HG03520 (cell line): ENCODE measurements at regions not wholly inside any gene's neighbourhood (a gene's known extent, or its start where the extent isn't known, plus 50 kb on each side); places are given as distances from the start of the nearest gene placed in this dataset.

Experiments
- ATAC-seq: cut with Tn5 transposase; IDR thresholded peaks from one replicate; pipeline ENCODE4 v1.9.1; 2021; ENCODE audit warnings: mild to moderate bottlenecking, moderate library complexity; ENCODE audit not compliant: unreplicated experiment

- ATAC-seq: no peak
These were observed 86.4 kb upstream of the FN1 start for GRCh38 chr2:215522237-215522636.

- ATAC-seq: no peak
These were observed 85.2 kb upstream of the FN1 start for GRCh38 chr2:215521031-215521430.

- no peak for ATAC-seq
These were observed 81.5 kb upstream of the FN1 start for GRCh38 chr2:215517391-215517790.

- no peak for ATAC-seq
These were observed 78.6 kb upstream of the FN1 start for GRCh38 chr2:215514516-215514915.

DNA sequence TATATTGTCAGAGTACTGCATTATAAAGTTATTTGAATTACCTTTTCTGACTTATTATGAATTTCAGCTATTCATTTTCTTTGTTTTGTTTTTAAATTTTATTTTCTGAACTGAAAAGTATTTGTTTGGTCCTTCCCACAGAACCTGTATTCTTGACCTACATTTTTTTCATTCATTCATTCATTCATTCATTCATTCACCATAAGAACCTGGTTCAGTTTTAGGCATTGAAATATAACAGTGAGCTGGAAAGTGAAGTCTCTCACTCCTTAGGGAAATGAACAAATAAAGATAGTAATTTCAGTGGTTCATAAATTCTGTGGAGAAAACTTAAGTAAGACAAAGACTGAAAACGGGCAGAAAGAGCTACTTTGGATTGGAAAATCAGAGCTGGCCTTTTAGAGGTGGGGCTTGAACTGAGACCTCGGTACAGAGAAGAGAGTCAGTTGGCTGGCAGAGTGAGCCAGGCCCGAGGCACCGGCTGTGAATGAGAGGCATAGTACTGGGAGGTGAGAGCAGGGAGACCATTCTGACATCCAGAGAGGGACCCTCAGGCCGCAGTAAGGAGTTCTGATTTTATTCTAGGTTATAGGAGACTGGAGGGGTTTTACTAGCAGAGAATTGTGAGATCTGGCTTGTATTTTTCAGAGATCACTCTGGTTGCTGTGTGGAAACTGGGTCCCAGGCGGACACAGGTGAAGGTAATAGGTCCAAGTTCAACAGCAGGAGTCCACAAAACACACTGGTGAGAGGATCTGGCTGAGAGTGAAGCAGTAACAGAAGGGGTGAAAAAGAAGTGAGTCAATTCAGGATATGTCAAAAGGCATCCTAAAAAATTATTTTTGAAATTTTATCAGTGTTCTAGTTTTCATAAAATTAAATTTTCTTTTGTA is 75.8 kb upstream of the FN1 start:
- no peak for ATAC-seq

DNA sequence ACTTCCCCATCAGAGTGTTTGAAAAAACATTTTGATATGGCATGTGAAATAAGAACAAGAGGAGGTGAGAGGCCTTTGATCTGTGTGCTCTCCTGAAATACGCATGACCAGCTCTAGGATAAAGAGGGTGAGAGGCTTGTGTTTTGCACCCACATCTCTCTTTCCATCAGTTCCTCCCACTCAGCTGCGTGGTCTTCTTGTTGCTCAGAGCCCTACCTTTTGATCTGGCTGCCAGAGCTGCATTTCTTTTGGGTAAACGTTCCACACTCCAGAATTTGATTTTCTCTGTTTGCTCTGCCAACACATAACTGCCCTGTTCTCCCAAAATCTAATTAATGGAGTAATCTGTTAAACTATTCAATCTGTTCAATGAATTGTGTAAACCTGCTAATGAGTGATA is 72.0 kb upstream of the FN1 start:
- ATAC-seq: no peak

- no peak for ATAC-seq
These were observed 71.3 kb upstream of the FN1 start for GRCh38 chr2:215507136-215507535.

- no peak for ATAC-seq
These were observed 70.7 kb upstream of the FN1 start for GRCh38 chr2:215506604-215506990.

DNA sequence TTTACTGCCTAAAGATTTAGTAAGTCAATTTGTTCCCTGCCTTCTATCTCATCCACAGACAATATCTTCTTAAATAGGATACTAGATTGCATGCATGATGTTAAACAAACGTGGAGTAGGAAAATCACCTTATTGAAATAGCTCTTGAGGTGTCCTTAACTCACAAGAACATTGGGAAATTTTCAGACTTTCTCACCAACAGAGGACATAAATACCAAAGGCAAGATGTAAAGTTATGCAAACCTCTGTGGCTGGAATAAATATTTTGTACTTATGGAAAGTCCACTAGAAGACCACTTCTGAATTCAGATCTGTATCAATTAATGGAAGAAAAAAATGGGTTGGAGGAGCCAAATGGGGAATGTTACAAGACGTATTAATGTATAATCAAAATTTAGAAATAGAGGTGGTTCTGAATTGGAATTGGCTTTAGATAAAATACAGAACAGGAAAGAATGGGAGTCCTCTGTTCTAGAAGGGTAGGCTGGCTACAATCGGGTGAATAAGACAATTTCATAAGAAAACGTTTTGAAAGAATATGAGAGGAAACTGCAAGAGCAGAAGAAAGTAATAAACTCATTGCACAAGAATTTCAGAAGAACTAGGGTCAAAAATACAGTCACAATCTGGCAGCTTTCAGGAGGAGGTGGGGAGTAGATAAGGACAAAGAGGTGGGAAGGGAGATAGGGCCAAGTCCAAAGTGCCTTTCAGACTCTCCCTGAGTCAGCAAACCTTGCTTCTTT is 69.3 kb upstream of the FN1 start:
- ATAC-seq: no peak

- no peak for ATAC-seq
These were observed 68.7 kb upstream of the FN1 start for GRCh38 chr2:215504547-215504946.

GRCh38 chr2:215503381-215503780 is 67.5 kb upstream of the FN1 start:
- no peak for ATAC-seq

DNA sequence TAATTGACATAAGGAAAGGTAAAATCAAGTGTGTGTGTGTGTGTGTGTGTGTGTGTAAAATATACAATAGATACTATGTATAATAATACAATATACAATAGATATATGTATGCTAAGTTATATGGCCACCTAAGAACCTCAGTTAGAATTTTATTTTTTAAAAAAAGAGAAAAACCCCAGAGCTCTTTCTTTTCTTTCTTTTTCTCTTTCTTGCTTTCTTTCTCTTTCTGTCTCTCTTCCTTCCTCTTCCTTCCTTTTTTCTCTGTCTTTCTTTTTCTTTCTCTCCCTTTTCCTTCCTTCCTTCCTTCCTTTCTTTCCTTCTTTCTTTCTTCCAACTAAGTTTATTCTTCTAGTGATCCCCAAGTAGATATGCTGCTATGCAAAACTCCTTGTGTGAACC is 64.6 kb upstream of the FN1 start:
- ATAC-seq: no peak

GRCh38 chr2:215499331-215499730 is 63.5 kb upstream of the FN1 start:
- ATAC-seq: no peak

GRCh38 chr2:215498431-215498830 is 62.6 kb upstream of the FN1 start:
- no peak for ATAC-seq

DNA sequence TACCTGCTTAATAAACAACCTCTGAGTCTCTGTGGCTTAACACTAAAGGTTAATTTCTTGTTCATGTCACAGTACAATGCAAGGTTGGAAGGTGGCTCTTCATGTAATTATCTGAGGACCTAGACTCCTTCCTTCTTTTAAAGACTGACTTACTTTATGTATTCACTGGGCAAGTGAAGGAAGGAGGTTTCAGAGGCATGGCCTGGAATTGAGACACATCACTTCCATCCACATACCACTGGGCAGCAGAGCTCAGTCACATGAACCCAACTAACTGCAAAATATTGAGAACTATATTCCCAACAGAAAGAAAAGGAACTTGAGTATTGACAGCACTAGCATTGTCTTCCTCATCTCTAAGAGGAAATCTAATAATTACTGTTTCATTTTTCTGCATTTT is 57.5 kb upstream of the FN1 start:
- no peak for ATAC-seq

- ATAC-seq: no peak
These were observed 53.5 kb upstream of the FN1 start for GRCh38 chr2:215489288-215489848.

GRCh38 chr2:215487002-215487372 is 51.1 kb upstream of the FN1 start:
- no peak for ATAC-seq

- ATAC-seq: no peak
These were observed 50.6 kb upstream of the FN1 start for GRCh38 chr2:215486291-215487001.
